ENCODE measurements at regions not wholly inside any gene's neighbourhood (a gene's known extent, or its start where the extent isn't known, plus 50 kb on each side); places are given as distances from the start of the nearest gene placed in this dataset.
A peak's percentile ranks its signal among the peaks of the same experiment; 100 is the strongest.

- Histone ChIP-seq H4K12ac (ENCODE audit: low read depth, low read length) (no peak overlapping the region), H4K8ac (ENCODE audit: low read depth, low read length) (no peak overlapping the region), H3K36me3 (ENCODE audit: control insufficient read depth in 1 of 2, insufficient read depth in 2 of 2, low read length in 2 of 2) (no peaks in the 10 kb centered on the region), H3K4me1 (ENCODE audit: control insufficient read depth in 1 of 2, insufficient read depth in 2 of 2, low read length in 2 of 2) (peaks cover 3 to 9% of the 10 kb centered on the region in 2 experiments), H2AFZ (ENCODE audit: insufficient read depth, low read length, poor library complexity) (no peak overlapping the region), H3K27me3 (ENCODE audit: insufficient read depth, low read length) (no peaks in the 10 kb centered on the region), H2BK5ac (ENCODE audit: low read depth, low read length, poor library complexity) (no peak overlapping the region), H3K79me1 (ENCODE audit: low read length) (peaks cover 16% of the 10 kb centered on the region), H3K79me2 (ENCODE audit: control insufficient read depth, insufficient read depth, low read length, poor library complexity) (no peaks in the 10 kb centered on the region), H4K91ac (ENCODE audit: low read depth, low read length) (peak overlapping the region; percentile 39), H3K14ac (ENCODE audit: low read length) (peak overlapping the region; percentile 60), H3K23ac (ENCODE audit: low read length) (no peak overlapping the region), H2AK5ac (ENCODE audit: low read length) (peak overlapping the region; percentile 72), H2BK12ac (ENCODE audit: low read length) (peak overlapping the region; percentile 55), H3K27ac (ENCODE audit: low read depth, low read length) (no peak overlapping the region), H3K4me3 (ENCODE audit: low read depth, low read length) (no peak overlapping the region), H3K4ac (ENCODE audit: low read depth, low read length) (no peak overlapping the region), H3K9ac (ENCODE audit: low read length) (no peak overlapping the region), H3K9me3 (ENCODE audit: insufficient read depth, low read depth, low read length) (no peaks in the 10 kb centered on the region), H2BK120ac (ENCODE audit: insufficient read depth, low read length, poor library complexity) (peak overlapping the region; percentile 30), H3K18ac (ENCODE audit: low read length) (peak overlapping the region; percentile 75), H3K4me2 (ENCODE audit: low read length) (no peak overlapping the region)
- no CpG with 5 or more reads among the region's 5 CpGs for WGBS (ENCODE audit: extremely low coverage, insufficient coverage, insufficient read length)
- DNase-seq = no peak
Measured at GRCh38 chr2:171237751-171238505, 77.2 kb upstream of the TLK1 start.

GRCh38 chr2:171235262-171235881 is 74.7 kb upstream of the TLK1 start:
- no peaks in the 10 kb centered on the region for H3K79me2 ChIP-seq (ENCODE audit: control insufficient read depth, insufficient read depth, low read length, poor library complexity)
- H2AK5ac ChIP-seq (ENCODE audit: low read length) = no peak overlapping the region
- no peak overlapping the region for H3K23ac ChIP-seq (ENCODE audit: low read length)
- peak overlapping the region; percentile 40 for H4K91ac ChIP-seq (ENCODE audit: low read depth, low read length)
- H3K9me3 ChIP-seq (ENCODE audit: insufficient read depth, low read depth, low read length) = no peaks in the 10 kb centered on the region
- H3K4me1 ChIP-seq (ENCODE audit: control insufficient read depth in 1 of 2, insufficient read depth in 2 of 2, low read length in 2 of 2) = peaks cover 3 to 9% of the 10 kb centered on the region in 2 experiments
- H3K36me3 ChIP-seq (ENCODE audit: control insufficient read depth in 1 of 2, insufficient read depth in 2 of 2, low read length in 2 of 2) = no peaks in the 10 kb centered on the region
- peak; percentile 97 to 99 for DNase-seq
- H4K8ac ChIP-seq (ENCODE audit: low read depth, low read length) = peak overlapping the region; percentile 37
- peak overlapping the region; percentile 87 for H2BK5ac ChIP-seq (ENCODE audit: low read depth, low read length, poor library complexity)
- H3K9ac ChIP-seq (ENCODE audit: low read length) = no peak overlapping the region
- peak overlapping the region; percentile 86 for H3K27ac ChIP-seq (ENCODE audit: low read depth, low read length)
- H4K12ac ChIP-seq (ENCODE audit: low read depth, low read length) = no peak overlapping the region
- WGBS (ENCODE audit: extremely low coverage, insufficient coverage, insufficient read length) = no CpG with 5 or more reads among the region's 8 CpGs
- H2BK12ac ChIP-seq (ENCODE audit: low read length) = no peak overlapping the region
- H3K4ac ChIP-seq (ENCODE audit: low read depth, low read length) = no peak overlapping the region
- H3K14ac ChIP-seq (ENCODE audit: low read length) = peak overlapping the region; percentile 11
- no peak overlapping the region for H3K4me3 ChIP-seq (ENCODE audit: low read depth, low read length)
- H3K18ac ChIP-seq (ENCODE audit: low read length) = peak overlapping the region; percentile 4
- no peak overlapping the region for H3K4me2 ChIP-seq (ENCODE audit: low read length)
- peaks cover 14% of the 10 kb centered on the region for H3K79me1 ChIP-seq (ENCODE audit: low read length)
- no peaks in the 10 kb centered on the region for H3K27me3 ChIP-seq (ENCODE audit: insufficient read depth, low read length)
- peak overlapping the region; percentile 50 for H2BK120ac ChIP-seq (ENCODE audit: insufficient read depth, low read length, poor library complexity)
- no peak overlapping the region for H2AFZ ChIP-seq (ENCODE audit: insufficient read depth, low read length, poor library complexity)

GRCh38 chr2:171230176-171230575 is 69.5 kb upstream of the TLK1 start:
- Histone ChIP-seq H3K79me1 (ENCODE audit: low read length) (peaks cover 10% of the 10 kb centered on the region), H3K14ac (ENCODE audit: low read length) (no peak overlapping the region), H2BK120ac (ENCODE audit: insufficient read depth, low read length, poor library complexity) (peak overlapping the region; percentile 52), H3K27ac (ENCODE audit: low read depth, low read length) (peak overlapping the region; percentile 45), H4K12ac (ENCODE audit: low read depth, low read length) (no peak overlapping the region), H3K4me2 (ENCODE audit: low read length) (no peak overlapping the region), H3K4me3 (ENCODE audit: low read depth, low read length) (no peak overlapping the region), H3K27me3 (ENCODE audit: insufficient read depth, low read length) (no peaks in the 10 kb centered on the region), H2BK12ac (ENCODE audit: low read length) (no peak overlapping the region), H2AFZ (ENCODE audit: insufficient read depth, low read length, poor library complexity) (no peak overlapping the region), H3K79me2 (ENCODE audit: control insufficient read depth, insufficient read depth, low read length, poor library complexity) (no peaks in the 10 kb centered on the region), H3K4ac (ENCODE audit: low read depth, low read length) (no peak overlapping the region), H3K36me3 (ENCODE audit: control insufficient read depth in 1 of 2, insufficient read depth in 2 of 2, low read length in 2 of 2) (no peaks in the 10 kb centered on the region), H4K8ac (ENCODE audit: low read depth, low read length) (no peak overlapping the region), H2BK5ac (ENCODE audit: low read depth, low read length, poor library complexity) (peak overlapping the region; percentile 8), H3K23ac (ENCODE audit: low read length) (no peak overlapping the region), H3K18ac (ENCODE audit: low read length) (no peak overlapping the region), H3K9ac (ENCODE audit: low read length) (no peak overlapping the region), H2AK5ac (ENCODE audit: low read length) (no peak overlapping the region), H3K4me1 (ENCODE audit: control insufficient read depth in 1 of 2, insufficient read depth in 2 of 2, low read length in 2 of 2) (no peaks in the 10 kb centered on the region), H3K9me3 (ENCODE audit: insufficient read depth, low read depth, low read length) (no peaks in the 10 kb centered on the region), H4K91ac (ENCODE audit: low read depth, low read length) (no peak overlapping the region)
- peak; percentile 66 to 94 for DNase-seq
- WGBS (ENCODE audit: extremely low coverage, insufficient coverage, insufficient read length) = no CpG with 5 or more reads among the region's 3 CpGs

- H3K14ac ChIP-seq (ENCODE audit: low read length) = no peak overlapping the region
- H3K4ac ChIP-seq (ENCODE audit: low read depth, low read length) = no peak overlapping the region
Measured at GRCh38 chr2:171228826-171229225, 68.1 kb upstream of the TLK1 start.

More at GRCh38 chr2:171228826-171229225, 68.1 kb upstream of the TLK1 start:
- no peaks in the 10 kb centered on the region for H3K9me3 ChIP-seq (ENCODE audit: insufficient read depth, low read depth, low read length)
- H3K9ac ChIP-seq (ENCODE audit: low read length) = no peak overlapping the region
- H2AFZ ChIP-seq (ENCODE audit: insufficient read depth, low read length, poor library complexity) = no peak overlapping the region
- no peak overlapping the region for H3K4me2 ChIP-seq (ENCODE audit: low read length)
- H3K4me3 ChIP-seq (ENCODE audit: low read depth, low read length) = no peak overlapping the region
- no peaks in the 10 kb centered on the region for H3K27me3 ChIP-seq (ENCODE audit: insufficient read depth, low read length)
- no peak overlapping the region for H4K12ac ChIP-seq (ENCODE audit: low read depth, low read length)
- H2BK5ac ChIP-seq (ENCODE audit: low read depth, low read length, poor library complexity) = no peak overlapping the region
- peaks cover 10% of the 10 kb centered on the region for H3K79me1 ChIP-seq (ENCODE audit: low read length)
- peak overlapping the region; percentile 52 for H2BK120ac ChIP-seq (ENCODE audit: insufficient read depth, low read length, poor library complexity)
- H4K91ac ChIP-seq (ENCODE audit: low read depth, low read length) = peak overlapping the region; percentile 46
- DNase-seq = no peak
- H4K8ac ChIP-seq (ENCODE audit: low read depth, low read length) = no peak overlapping the region
- no peak overlapping the region for H3K27ac ChIP-seq (ENCODE audit: low read depth, low read length)
- H3K23ac ChIP-seq (ENCODE audit: low read length) = no peak overlapping the region
- no peaks in the 10 kb centered on the region for H3K36me3 ChIP-seq (ENCODE audit: control insufficient read depth in 1 of 2, insufficient read depth in 2 of 2, low read length in 2 of 2)
- no CpG with 5 or more reads among the region's 2 CpGs for WGBS (ENCODE audit: extremely low coverage, insufficient coverage, insufficient read length)
- no peak overlapping the region for H3K18ac ChIP-seq (ENCODE audit: low read length)
- no peaks in the 10 kb centered on the region for H3K4me1 ChIP-seq (ENCODE audit: control insufficient read depth in 1 of 2, insufficient read depth in 2 of 2, low read length in 2 of 2)
- H3K79me2 ChIP-seq (ENCODE audit: control insufficient read depth, insufficient read depth, low read length, poor library complexity) = no peaks in the 10 kb centered on the region
- H2BK12ac ChIP-seq (ENCODE audit: low read length) = no peak overlapping the region
- no peak overlapping the region for H2AK5ac ChIP-seq (ENCODE audit: low read length)

Measured in trophoblast cell (in vitro differentiated cells and primary cell).